SH-SY5Y (cell line): ENCODE measurements at regions not wholly inside any gene's neighbourhood (a gene's known extent, or its start where the extent isn't known, plus 50 kb on each side); places are given as distances from the start of the nearest gene placed in this dataset.

Source experiments
- GATA2 ChIP-seq: IDR thresholded peaks from 2 replicates; pipeline ENCODE4 v1.6.1; 2011; ENCODE audit warnings: mild to moderate bottlenecking, low read depth, low read length
- GATA3 ChIP-seq: IDR thresholded peaks from 2 replicates; pipeline ENCODE4 v1.6.1; 2011; ENCODE audit warnings: low read depth, mild to moderate bottlenecking, low read length, moderate library complexity

GRCh38 chr18:38706373-38706772 lies 1140.8 kb upstream of the CELF4 start:
- TF ChIP-seq GATA2: peak; percentile 58
- TF ChIP-seq GATA3: peak; percentile 61
